Activated CD4-positive, alpha-beta memory T cell treated with anti-CD3 and anti-CD28 coated beads for 36 hours (primary cell): ENCODE measurements at regions not wholly inside any gene's neighbourhood (a gene's known extent, or its start where the extent isn't known, plus 50 kb on each side); places are given as distances from the start of the nearest gene placed in this dataset.

Source experiments
- CTCF ChIA-PET: fragments of 350-600 bp; sonication (Branson Sonifier 250); formaldehyde crosslinking; loops from one replicate; lab custom pipeline; 2021; ENCODE audit warnings: antibody characterized with exemption, inconsistent platforms; lab: Charles Lee
- POLR2A ChIA-PET: fragments of 350-600 bp; sonication (Branson Sonifier 250); formaldehyde crosslinking; loops from one replicate; lab custom pipeline; 2021; ENCODE audit warnings: antibody characterized with exemption; lab: Charles Lee
- DNase-seq: peaks from one replicate; pipeline ENCODE4 v3.0.0-alpha.2; 2020
- H3K27ac Mint-ChIP-seq: one replicate; pipeline ENCODE4 v1.8.0; 2021; ENCODE audit warnings: mixed read lengths
- H3K27me3 Mint-ChIP-seq: one replicate; pipeline ENCODE4 v1.8.0; 2021; ENCODE audit warnings: mixed read lengths
- H3K36me3 Mint-ChIP-seq: one replicate; pipeline ENCODE4 v1.8.0; 2021; ENCODE audit warnings: mixed read lengths
- H3K4me1 Mint-ChIP-seq: one replicate; pipeline ENCODE4 v1.8.0; 2021; ENCODE audit warnings: low read depth, mixed read lengths
- H3K4me3 Mint-ChIP-seq: one replicate; pipeline ENCODE4 v1.8.0; 2021; ENCODE audit warnings: mild to moderate bottlenecking, mixed read lengths
- H3K9me3 Mint-ChIP-seq: one replicate; pipeline ENCODE4 v1.8.0; 2021; ENCODE audit warnings: mixed read lengths
- intact Hi-C: fragments of 100-400 bp; cut with micrococcal nuclease; formaldehyde crosslinking; loops from one replicate; pipeline ENCODE4 v1.15.1; 2023

GRCh38 chr4:62914758-62915157 lies 1494.5 kb downstream of the TECRL start:
- POLR2A ChIA-PET: no interaction called here
- DNase-seq: no peak
- no peaks in the 10 kb centered on the region for H3K36me3 Mint-ChIP-seq
- no peak overlapping the region for H3K4me3 Mint-ChIP-seq
- H3K27ac Mint-ChIP-seq: no peak overlapping the region
- CTCF ChIA-PET: no interaction called here
- no peaks in the 10 kb centered on the region for H3K27me3 Mint-ChIP-seq
- intact Hi-C loops: no loop called here
- H3K9me3 Mint-ChIP-seq: peaks cover 10% of the 10 kb centered on the region
- no peaks in the 10 kb centered on the region for H3K4me1 Mint-ChIP-seq

GRCh38 chr4:62913065-62913464 lies 1496.2 kb downstream of the TECRL start:
- no peak overlapping the region for H3K27ac Mint-ChIP-seq
- no peaks in the 10 kb centered on the region for H3K4me1 Mint-ChIP-seq
- no peak for DNase-seq
- peaks cover 14% of the 10 kb centered on the region for H3K9me3 Mint-ChIP-seq
- no peaks in the 10 kb centered on the region for H3K36me3 Mint-ChIP-seq
- H3K27me3 Mint-ChIP-seq: no peaks in the 10 kb centered on the region
- CTCF ChIA-PET: no interaction called here
- intact Hi-C loops: no loop called here
- H3K4me3 Mint-ChIP-seq: no peak overlapping the region
- POLR2A ChIA-PET: no interaction called here

GRCh38 chr4:62912531-62912930 lies 1496.7 kb downstream of the TECRL start:
- no peak for DNase-seq
- Mint-ChIP-seq H3K4me3 (no peak overlapping the region), H3K27me3 (no peaks in the 10 kb centered on the region), H3K9me3 (peaks cover 14% of the 10 kb centered on the region), H3K27ac (no peak overlapping the region), H3K4me1 (no peaks in the 10 kb centered on the region), H3K36me3 (no peaks in the 10 kb centered on the region)
- CTCF ChIA-PET: no interaction called here
- intact Hi-C loops: no loop called here
- POLR2A ChIA-PET: no interaction called here

DNA sequence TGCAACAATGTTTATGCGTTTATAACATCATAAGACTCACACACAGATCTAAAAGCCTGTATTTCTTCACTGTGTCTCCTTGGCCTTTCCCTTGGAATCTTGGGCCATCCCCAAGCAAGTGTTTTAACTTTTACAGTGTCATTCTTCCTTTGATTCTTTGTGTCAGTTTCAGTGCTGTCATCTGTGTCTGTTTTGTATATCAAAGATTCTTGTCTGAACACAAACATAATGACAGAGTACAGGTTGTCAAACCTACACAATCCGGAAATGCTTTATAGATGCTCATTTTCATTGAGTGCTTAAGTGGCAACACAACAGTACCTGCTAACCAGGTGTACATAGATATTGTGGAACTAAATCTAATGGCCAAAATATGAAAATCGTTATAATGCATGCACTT lies 1500.0 kb downstream of the TECRL start:
- ChIA-PET POLR2A (no interaction called here), CTCF (no interaction called here)
- H3K36me3 Mint-ChIP-seq: no peaks in the 10 kb centered on the region
- H3K27me3 Mint-ChIP-seq: no peaks in the 10 kb centered on the region
- H3K4me3 Mint-ChIP-seq: no peak overlapping the region
- H3K4me1 Mint-ChIP-seq: no peaks in the 10 kb centered on the region
- H3K27ac Mint-ChIP-seq: no peak overlapping the region
- intact Hi-C loops: no loop called here
- DNase-seq: no peak
- peaks cover 10% of the 10 kb centered on the region for H3K9me3 Mint-ChIP-seq

DNA sequence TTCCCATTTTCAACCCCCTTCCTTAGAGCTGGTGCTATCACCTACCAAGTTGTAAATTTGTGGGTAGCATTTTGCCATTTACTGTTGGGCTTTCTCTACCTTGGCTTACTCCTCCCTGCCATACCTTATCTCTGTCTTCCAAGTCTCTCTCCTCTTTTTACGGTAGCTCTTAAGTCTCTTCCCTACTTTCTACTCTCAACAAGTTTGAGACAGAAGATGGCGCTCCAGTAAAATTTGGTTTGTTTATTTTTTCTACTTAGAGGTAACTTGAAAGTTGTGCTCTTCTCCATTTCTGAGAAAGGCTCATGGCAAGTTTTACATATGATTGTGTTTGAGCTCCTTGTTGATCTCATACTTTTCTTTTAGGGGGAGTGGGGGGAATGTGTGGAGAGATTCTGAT lies 1508.1 kb downstream of the TECRL start:
- Mint-ChIP-seq H3K4me1 (no peaks in the 10 kb centered on the region), H3K9me3 (peaks cover 24% of the 10 kb centered on the region), H3K4me3 (no peak overlapping the region), H3K27me3 (no peaks in the 10 kb centered on the region), H3K27ac (no peak overlapping the region), H3K36me3 (no peaks in the 10 kb centered on the region)
- intact Hi-C loops: no loop called here
- no peak for DNase-seq
- ChIA-PET POLR2A (no interaction called here), CTCF (no interaction called here)

DNA sequence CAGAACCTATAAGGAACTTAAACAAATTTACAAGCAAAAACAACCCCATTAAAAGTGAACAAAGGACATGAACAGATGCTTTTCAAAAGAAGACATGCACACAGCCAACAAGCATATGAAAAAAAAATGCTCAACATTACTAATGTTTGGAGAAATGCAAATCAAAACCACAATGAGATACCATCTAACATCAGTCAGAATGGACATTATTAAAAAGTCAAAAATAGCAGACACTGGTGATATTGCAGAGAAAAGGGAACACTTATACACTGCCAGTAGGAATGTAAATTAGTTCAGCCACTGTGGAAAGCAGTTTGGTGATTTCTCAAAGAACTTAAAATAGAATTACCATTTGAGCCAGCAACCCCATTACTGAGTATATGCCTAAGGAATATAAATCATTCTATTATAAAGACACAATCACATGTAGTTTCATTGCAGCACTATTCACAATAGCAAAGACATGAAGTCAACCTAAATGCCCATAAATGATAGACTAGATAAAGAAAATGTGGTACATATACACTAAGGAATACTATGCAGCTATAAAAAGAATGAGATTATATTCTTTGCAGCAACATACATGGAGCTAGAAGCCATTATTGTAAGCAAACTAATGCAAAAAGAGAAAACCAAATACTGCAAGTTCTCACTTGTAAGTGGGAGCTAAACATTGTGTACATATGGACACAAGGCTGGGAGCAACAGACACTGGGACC lies 1509.4 kb downstream of the TECRL start:
- Mint-ChIP-seq H3K9me3 (peaks cover 25% of the 10 kb centered on the region), H3K36me3 (no peaks in the 10 kb centered on the region), H3K4me3 (no peak overlapping the region), H3K27me3 (no peaks in the 10 kb centered on the region), H3K27ac (no peak overlapping the region), H3K4me1 (no peaks in the 10 kb centered on the region)
- POLR2A ChIA-PET: interaction anchor here (0.6 kb wide), 1 partner anchor 31 kb away, joined by 3 read pairs; no protein-coding TSS in a partner anchor
- CTCF ChIA-PET: no interaction called here
- intact Hi-C loops: no loop called here
- no peak for DNase-seq

GRCh38 chr4:62898115-62898514 lies 1511.1 kb downstream of the TECRL start:
- Mint-ChIP-seq H3K36me3 (no peaks in the 10 kb centered on the region), H3K9me3 (peaks cover 28% of the 10 kb centered on the region), H3K4me3 (no peak overlapping the region), H3K27ac (no peak overlapping the region), H3K27me3 (no peaks in the 10 kb centered on the region), H3K4me1 (no peaks in the 10 kb centered on the region)
- ChIA-PET CTCF (no interaction called here), POLR2A (no interaction called here)
- DNase-seq: no peak
- intact Hi-C loops: no loop called here

GRCh38 chr4:62896721-62897120 lies 1512.5 kb downstream of the TECRL start:
- H3K4me3 Mint-ChIP-seq: no peak overlapping the region
- DNase-seq: no peak
- CTCF ChIA-PET: no interaction called here
- no peaks in the 10 kb centered on the region for H3K36me3 Mint-ChIP-seq
- POLR2A ChIA-PET: no interaction called here
- H3K27ac Mint-ChIP-seq: no peak overlapping the region
- intact Hi-C loops: no loop called here
- peaks cover 25% of the 10 kb centered on the region for H3K9me3 Mint-ChIP-seq
- H3K4me1 Mint-ChIP-seq: no peaks in the 10 kb centered on the region
- no peaks in the 10 kb centered on the region for H3K27me3 Mint-ChIP-seq

GRCh38 chr4:62881901-62882300 lies 1527.3 kb downstream of the TECRL start:
- CTCF ChIA-PET: no interaction called here
- intact Hi-C loops: no loop called here
- no peak overlapping the region for H3K4me3 Mint-ChIP-seq
- no peak for DNase-seq
- H3K4me1 Mint-ChIP-seq: no peaks in the 10 kb centered on the region
- H3K27ac Mint-ChIP-seq: no peak overlapping the region
- H3K9me3 Mint-ChIP-seq: peaks cover 18% of the 10 kb centered on the region
- H3K27me3 Mint-ChIP-seq: no peaks in the 10 kb centered on the region
- POLR2A ChIA-PET: no interaction called here
- H3K36me3 Mint-ChIP-seq: no peaks in the 10 kb centered on the region

- no peak for DNase-seq
- intact Hi-C loops: no loop called here
- no peaks in the 10 kb centered on the region for H3K36me3 Mint-ChIP-seq
- H3K27me3 Mint-ChIP-seq: no peaks in the 10 kb centered on the region
- no peaks in the 10 kb centered on the region for H3K4me1 Mint-ChIP-seq
- H3K27ac Mint-ChIP-seq: no peak overlapping the region
- no peak overlapping the region for H3K4me3 Mint-ChIP-seq
- ChIA-PET POLR2A (no interaction called here), CTCF (no interaction called here)
- peaks cover 13% of the 10 kb centered on the region for H3K9me3 Mint-ChIP-seq
Measured at GRCh38 chr4:62881210-62881609, 1528.0 kb downstream of the TECRL start.

- ChIA-PET POLR2A (no interaction called here), CTCF (no interaction called here)
- H3K27me3 Mint-ChIP-seq: no peaks in the 10 kb centered on the region
Measured at GRCh38 chr4:62872856-62873255, 1536.4 kb downstream of the TECRL start.

GRCh38 chr4:62871078-62871477 lies 1538.2 kb downstream of the TECRL start:
- ChIA-PET POLR2A (no interaction called here), CTCF (no interaction called here)
- Mint-ChIP-seq H3K4me1 (no peaks in the 10 kb centered on the region), H3K27ac (no peak overlapping the region), H3K36me3 (no peaks in the 10 kb centered on the region), H3K4me3 (no peak overlapping the region), H3K9me3 (peaks cover 4% of the 10 kb centered on the region), H3K27me3 (no peaks in the 10 kb centered on the region)
- intact Hi-C loops: no loop called here
- no peak for DNase-seq

More at GRCh38 chr4:62872856-62873255, 1536.4 kb downstream of the TECRL start:
- H3K9me3 Mint-ChIP-seq: peaks cover 2% of the 10 kb centered on the region
- intact Hi-C loops: no loop called here
- H3K36me3 Mint-ChIP-seq: no peaks in the 10 kb centered on the region
- no peaks in the 10 kb centered on the region for H3K4me1 Mint-ChIP-seq
- H3K27ac Mint-ChIP-seq: no peak overlapping the region
- no peak overlapping the region for H3K4me3 Mint-ChIP-seq
- no peak for DNase-seq

- intact Hi-C loops: no loop called here
- Mint-ChIP-seq H3K27ac (no peak overlapping the region), H3K4me1 (no peaks in the 10 kb centered on the region), H3K4me3 (no peak overlapping the region), H3K9me3 (peaks cover 4% of the 10 kb centered on the region), H3K36me3 (no peaks in the 10 kb centered on the region), H3K27me3 (no peaks in the 10 kb centered on the region)
- POLR2A ChIA-PET: interaction anchor here (0.6 kb wide), 1 partner anchor 83 kb away, joined by 4 read pairs; no protein-coding TSS in a partner anchor
- CTCF ChIA-PET: no interaction called here
- DNase-seq: no peak
Measured at GRCh38 chr4:62870451-62870850, 1538.8 kb downstream of the TECRL start.
